ENCODE measurements at regions not wholly inside any gene's neighbourhood (a gene's known extent, or its start where the extent isn't known, plus 50 kb on each side); places are given as distances from the start of the nearest gene placed in this dataset.

DNA sequence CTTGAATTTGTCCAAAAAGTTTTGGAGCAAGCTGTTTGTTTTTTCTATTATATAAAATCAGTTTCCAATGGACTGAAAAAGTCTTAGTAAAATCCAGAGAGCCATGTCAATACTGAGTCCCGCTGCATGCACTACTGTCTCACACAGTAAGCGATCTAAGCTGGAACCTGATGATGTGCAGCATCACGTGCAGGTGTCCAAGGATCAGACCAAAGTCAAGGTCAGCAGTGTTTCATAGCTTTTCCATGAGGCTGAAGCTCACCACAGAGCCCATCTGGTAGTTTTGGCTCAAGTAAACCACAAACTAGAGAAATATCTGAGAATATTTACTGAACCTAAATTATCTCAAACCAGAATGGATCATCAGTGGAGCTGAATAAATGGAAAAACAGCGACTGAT, 784.0 kb upstream of the SEMA6D start:
- 79% methylated on average over 3 of the region's 4 CpGs for WGBS (ENCODE audit: insufficient coverage)
- Mint-ChIP-seq H3K4me1 (no peaks in the 10 kb centered on the region), H3K4me3 (no peak overlapping the region), H3K9me3 (ENCODE audit: insufficient read depth) (peaks cover 5% of the 10 kb centered on the region), H3K27ac (no peak overlapping the region), H3K27me3 (no peaks in the 10 kb centered on the region)
- no peaks in the 10 kb centered on the region for H3K36me3 ChIP-seq (replicated peaks in 1 of 2; ENCODE audit: control extremely low read depth in 1 of 2, control insufficient read depth in 1 of 2, extremely low read depth in 1 of 2, insufficient read depth in 2 of 2, low read length in 1 of 2)
- no peak overlapping the region for H2AFZ ChIP-seq (ENCODE audit: insufficient read depth, low read depth, low read length, poor library complexity, severe bottlenecking)
- no peak for ATAC-seq (ENCODE audit: low read depth)
- TF ChIP-seq, protein P1, sequence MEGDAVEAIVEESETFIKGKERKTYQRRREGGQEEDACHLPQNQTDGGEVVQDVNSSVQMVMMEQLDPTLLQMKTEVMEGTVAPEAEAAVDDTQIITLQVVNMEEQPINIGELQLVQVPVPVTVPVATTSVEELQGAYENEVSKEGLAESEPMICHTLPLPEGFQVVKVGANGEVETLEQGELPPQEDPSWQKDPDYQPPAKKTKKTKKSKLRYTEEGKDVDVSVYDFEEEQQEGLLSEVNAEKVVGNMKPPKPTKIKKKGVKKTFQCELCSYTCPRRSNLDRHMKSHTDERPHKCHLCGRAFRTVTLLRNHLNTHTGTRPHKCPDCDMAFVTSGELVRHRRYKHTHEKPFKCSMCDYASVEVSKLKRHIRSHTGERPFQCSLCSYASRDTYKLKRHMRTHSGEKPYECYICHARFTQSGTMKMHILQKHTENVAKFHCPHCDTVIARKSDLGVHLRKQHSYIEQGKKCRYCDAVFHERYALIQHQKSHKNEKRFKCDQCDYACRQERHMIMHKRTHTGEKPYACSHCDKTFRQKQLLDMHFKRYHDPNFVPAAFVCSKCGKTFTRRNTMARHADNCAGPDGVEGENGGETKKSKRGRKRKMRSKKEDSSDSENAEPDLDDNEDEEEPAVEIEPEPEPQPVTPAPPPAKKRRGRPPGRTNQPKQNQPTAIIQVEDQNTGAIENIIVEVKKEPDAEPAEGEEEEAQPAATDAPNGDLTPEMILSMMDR (IDR thresholded peaks at IDR 0.05) = no peak
- no peak for TF ChIP-seq EZH2 (IDR thresholded peaks at IDR 0.05; ENCODE audit: borderline replicate concordance, insufficient read depth, low read depth, low read length, poor library complexity, severe bottlenecking)
- intact Hi-C loops (cut with micrococcal nuclease) = no loop called here
- H3K4me2 ChIP-seq (replicated peaks; ENCODE audit: low read depth, low read length, poor library complexity, severe bottlenecking) = no peak overlapping the region
- no peaks in the 10 kb centered on the region for H3K79me2 ChIP-seq (ENCODE audit: control insufficient read depth, insufficient read depth, low read length)
- H3K27ac ChIP-seq (ENCODE audit: low read length in 2 of 2) = no peak overlapping the region
- no peak for DNase-seq
- peaks cover 0 to 1% (median 0%) of the 10 kb centered on the region in 3 donors for H3K9me3 ChIP-seq (ENCODE audit: control extremely low read depth in 1 of 3, control insufficient read depth in 2 of 3, insufficient read depth in 1 of 3, low read length in 2 of 3)
- CTCF ChIA-PET = no interaction called here
- no peak overlapping the region for H3K4me3 ChIP-seq (ENCODE audit: control extremely low read depth in 1 of 5, extremely low read depth in 1 of 5, insufficient read depth in 1 of 5, low read depth in 2 of 5, low read length in 4 of 5)
- POLR2A ChIA-PET = no interaction called here
- H4K20me1 ChIP-seq (ENCODE audit: control insufficient read depth, insufficient read depth, low read length, poor library complexity, severe bottlenecking) = no peaks in the 10 kb centered on the region
- H3K27me3 ChIP-seq (replicated peaks in 1 of 4; ENCODE audit: control extremely low read depth in 1 of 4, control insufficient read depth in 3 of 4, insufficient read depth in 4 of 4, low read length in 3 of 4) = no peaks in the 10 kb centered on the region
- H3K4me1 ChIP-seq (ENCODE audit: control insufficient read depth in 2 of 2, insufficient read depth in 2 of 2, low read length in 2 of 2) = no peaks in the 10 kb centered on the region
- no peak overlapping the region for H3K9ac ChIP-seq (ENCODE audit: low read length)

DNA sequence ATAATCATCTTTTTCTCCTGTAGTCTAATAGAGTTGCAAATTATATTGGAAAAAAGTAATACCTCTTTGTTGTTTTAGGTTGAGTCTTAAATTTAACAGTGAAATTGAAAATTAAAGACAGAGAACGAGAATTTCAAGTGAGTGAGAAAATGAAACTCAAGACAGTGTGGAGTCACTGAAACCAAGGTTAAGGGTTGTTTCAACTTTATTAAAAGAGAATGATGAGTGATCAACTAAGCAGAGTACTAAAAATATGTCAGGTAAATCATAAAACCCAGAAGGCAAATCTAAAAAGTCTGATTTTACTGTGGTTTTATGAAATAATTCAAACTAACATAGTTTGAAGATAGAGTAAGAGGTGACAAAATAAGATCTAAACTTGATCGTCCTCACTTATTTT, 782.5 kb upstream of the SEMA6D start:
- intact Hi-C loops (cut with micrococcal nuclease) = no loop called here
- CTCF ChIA-PET = no interaction called here
- Histone ChIP-seq H3K4me2 (replicated peaks; ENCODE audit: low read depth, low read length, poor library complexity, severe bottlenecking) (no peak overlapping the region), H3K36me3 (replicated peaks in 1 of 2; ENCODE audit: control extremely low read depth in 1 of 2, control insufficient read depth in 1 of 2, extremely low read depth in 1 of 2, insufficient read depth in 2 of 2, low read length in 1 of 2) (no peaks in the 10 kb centered on the region), H3K27me3 (replicated peaks in 1 of 4; ENCODE audit: control extremely low read depth in 1 of 4, control insufficient read depth in 3 of 4, insufficient read depth in 4 of 4, low read length in 3 of 4) (no peaks in the 10 kb centered on the region), H3K4me3 (ENCODE audit: control extremely low read depth in 1 of 5, extremely low read depth in 1 of 5, insufficient read depth in 1 of 5, low read depth in 2 of 5, low read length in 4 of 5) (no peak overlapping the region), H3K79me2 (ENCODE audit: control insufficient read depth, insufficient read depth, low read length) (no peaks in the 10 kb centered on the region), H2AFZ (ENCODE audit: insufficient read depth, low read depth, low read length, poor library complexity, severe bottlenecking) (no peak overlapping the region), H3K4me1 (ENCODE audit: control insufficient read depth in 2 of 2, insufficient read depth in 2 of 2, low read length in 2 of 2) (no peaks in the 10 kb centered on the region), H4K20me1 (ENCODE audit: control insufficient read depth, insufficient read depth, low read length, poor library complexity, severe bottlenecking) (no peaks in the 10 kb centered on the region), H3K9me3 (ENCODE audit: control extremely low read depth in 1 of 3, control insufficient read depth in 2 of 3, insufficient read depth in 1 of 3, low read length in 2 of 3) (peaks cover 0 to 2% (median 0%) of the 10 kb centered on the region in 3 donors), H3K27ac (ENCODE audit: low read length in 2 of 2) (no peak overlapping the region), H3K9ac (ENCODE audit: low read length) (no peak overlapping the region)
- no peaks in the 10 kb centered on the region for H3K27me3 Mint-ChIP-seq
- DNase-seq (no peak), ATAC-seq (ENCODE audit: low read depth) (no peak)
- TF ChIP-seq, protein P1 (IDR thresholded peaks at IDR 0.05) = no peak
- no peak for TF ChIP-seq EZH2 (IDR thresholded peaks at IDR 0.05; ENCODE audit: borderline replicate concordance, insufficient read depth, low read depth, low read length, poor library complexity, severe bottlenecking)
- no peaks in the 10 kb centered on the region for H3K4me1 Mint-ChIP-seq
- POLR2A ChIA-PET = no interaction called here
- H3K27ac Mint-ChIP-seq = no peak overlapping the region
- H3K9me3 Mint-ChIP-seq (ENCODE audit: insufficient read depth) = peaks cover 5% of the 10 kb centered on the region
- no CpG with 5 or more reads among the region's 2 CpGs for WGBS (ENCODE audit: insufficient coverage)
- no peak overlapping the region for H3K4me3 Mint-ChIP-seq

Data from B cell (primary cell).